WTC11 (cell line): ENCODE measurements at regions not wholly inside any gene's neighbourhood (a gene's known extent, or its start where the extent isn't known, plus 50 kb on each side); places are given as distances from the start of the nearest gene placed in this dataset.

Source experiments
- ATAC-seq: fragments of 200-7000 bp; cut with Tn5 transposase; 2 replicates; pipeline ENCODE4 v1.10.0; 2021; ENCODE audit warnings: mild to moderate bottlenecking, moderate library complexity
- CTCF ChIA-PET: fragments of 300-600 bp; sonication (Branson Sonifier 250); formaldehyde crosslinking; loops from one replicate; lab custom pipeline; 2021; ENCODE audit warnings: antibody characterized with exemption; lab: Charles Lee
- POLR2A ChIA-PET: fragments of 350-600 bp; sonication (Branson Sonifier 250); formaldehyde crosslinking; loops from one replicate; lab custom pipeline; 2021; ENCODE audit warnings: antibody characterized with exemption; lab: Charles Lee
- DNase-seq: peaks from one replicate; pipeline ENCODE4 v3.0.0; 2021; ENCODE audit warnings: low spot score
- H3K27ac Mint-ChIP-seq: 2 replicates; pipeline ENCODE4 v1.8.0; 2021; ENCODE audit warnings: mixed read lengths
- H3K27me3 Mint-ChIP-seq: 2 replicates; pipeline ENCODE4 v1.8.0; 2021; ENCODE audit warnings: low read depth, mild to moderate bottlenecking, moderate library complexity, mixed read lengths
- H3K36me3 Mint-ChIP-seq: 2 replicates; pipeline ENCODE4 v1.8.0; 2021; ENCODE audit warnings: mixed read lengths
- H3K4me1 Mint-ChIP-seq: 2 replicates; pipeline ENCODE4 v1.8.0; 2022; ENCODE audit warnings: mixed read lengths
- H3K4me3 Mint-ChIP-seq: 2 replicates; pipeline ENCODE4 v1.8.0; 2021; ENCODE audit warnings: mild to moderate bottlenecking, moderate library complexity, mixed read lengths
- H3K9me3 Mint-ChIP-seq: 2 replicates; pipeline ENCODE4 v1.8.0; 2021; ENCODE audit warnings: mixed read lengths
- ATF6 ChIP-seq: sonication (generic); formaldehyde crosslinking; IDR thresholded peaks from 2 replicates; pipeline ENCODE4 v1.8.1; 2023; ENCODE audit warnings: mild to moderate bottlenecking, missing genetic modification reagents
- CTCF ChIP-seq: fragments of 200-600 bp; IDR thresholded peaks from 2 replicates; pipeline ENCODE4 v1.8.0; 2022; ENCODE audit warnings: antibody characterized with exemption
- E2F1 ChIP-seq: sonication (generic); formaldehyde crosslinking; IDR thresholded peaks from 2 replicates; pipeline ENCODE4 v1.8.0; 2022; ENCODE audit warnings: mild to moderate bottlenecking, missing genetic modification reagents
- E2F4 ChIP-seq: sonication (generic); formaldehyde crosslinking; IDR thresholded peaks from 2 replicates; pipeline ENCODE4 v1.8.1; 2022; ENCODE audit warnings: low read depth, mild to moderate bottlenecking, moderate library complexity, missing genetic modification reagents, borderline replicate concordance
- E2F5 ChIP-seq: sonication (generic); formaldehyde crosslinking; IDR thresholded peaks from 2 replicates; pipeline ENCODE4 v1.8.1; 2022; ENCODE audit warnings: mild to moderate bottlenecking, moderate library complexity, missing genetic modification reagents
- EMX1 ChIP-seq: fragments of 250-450 bp; sonication (Bioruptor Pico); IDR thresholded peaks from 2 replicates; pipeline ENCODE4 v1.8.0; 2021; ENCODE audit warnings: mild to moderate bottlenecking
- FOXK1 ChIP-seq: sonication (generic); formaldehyde crosslinking; IDR thresholded peaks from 2 replicates; pipeline ENCODE4 v1.8.0; 2022; ENCODE audit warnings: mild to moderate bottlenecking, moderate library complexity, missing genetic modification reagents
- HMGA2 ChIP-seq: fragments of 250-450 bp; sonication (Bioruptor Pico); IDR thresholded peaks from 2 replicates; pipeline ENCODE4 v1.4.0; 2021; ENCODE audit warnings: mild to moderate bottlenecking, moderate library complexity
- MXD4 ChIP-seq: fragments of 250-450 bp; sonication (Bioruptor Pico); IDR thresholded peaks from 2 replicates; pipeline ENCODE4 v1.8.0; 2021; ENCODE audit warnings: mild to moderate bottlenecking, moderate library complexity, borderline replicate concordance
- MYBL2 ChIP-seq: sonication (generic); formaldehyde crosslinking; IDR thresholded peaks from 2 replicates; pipeline ENCODE4 v1.8.1; 2023; ENCODE audit warnings: mild to moderate bottlenecking, moderate library complexity, missing genetic modification reagents
- NFATC4 ChIP-seq: fragments of 250-450 bp; sonication (Bioruptor Pico); IDR thresholded peaks from 2 replicates; pipeline ENCODE4 v1.9.0; 2021; ENCODE audit warnings: mild to moderate bottlenecking
- NFE2L1 ChIP-seq: sonication (generic); formaldehyde crosslinking; IDR thresholded peaks from 2 replicates; pipeline ENCODE4 v1.8.1; 2023; ENCODE audit warnings: missing genetic modification reagents
- NFYB ChIP-seq: sonication (generic); formaldehyde crosslinking; conservative IDR thresholded peaks from 2 replicates; pipeline ENCODE4 v1.8.0; 2022; ENCODE audit warnings: low read depth, missing genetic modification reagents
- RELA ChIP-seq: sonication (generic); formaldehyde crosslinking; IDR thresholded peaks from 2 replicates; pipeline ENCODE4 v1.8.1; 2022; ENCODE audit warnings: missing genetic modification reagents, mild to moderate bottlenecking, borderline replicate concordance
- TEAD4 ChIP-seq: sonication (generic); formaldehyde crosslinking; IDR thresholded peaks from 2 replicates; pipeline ENCODE4 v1.8.0; 2022; ENCODE audit warnings: mild to moderate bottlenecking, missing genetic modification reagents
- TP53 ChIP-seq: sonication (generic); formaldehyde crosslinking; IDR thresholded peaks from 2 replicates; pipeline ENCODE4 v1.8.1; 2023; ENCODE audit warnings: mild to moderate bottlenecking, missing genetic modification reagents
- ZBTB21 ChIP-seq: sonication (generic); formaldehyde crosslinking; IDR thresholded peaks from 2 replicates; pipeline ENCODE4 v1.8.1; 2023; ENCODE audit warnings: mild to moderate bottlenecking, missing genetic modification reagents, borderline replicate concordance
- ZBTB43 ChIP-seq: sonication (generic); formaldehyde crosslinking; IDR thresholded peaks from 2 replicates; pipeline ENCODE4 v1.8.1; 2023; ENCODE audit warnings: mild to moderate bottlenecking, missing genetic modification reagents
- ZNF138 ChIP-seq: sonication (generic); formaldehyde crosslinking; conservative IDR thresholded peaks from 2 replicates; pipeline ENCODE4 v1.8.1; 2022; ENCODE audit warnings: mild to moderate bottlenecking, moderate library complexity, missing genetic modification reagents
- ZNF232 ChIP-seq: sonication (generic); formaldehyde crosslinking; IDR thresholded peaks from 2 replicates; pipeline ENCODE4 v1.8.0; 2022; ENCODE audit warnings: mild to moderate bottlenecking, missing genetic modification reagents
- ZNF263 ChIP-seq: sonication (generic); formaldehyde crosslinking; IDR thresholded peaks from 2 replicates; pipeline ENCODE4 v1.8.1; 2022; ENCODE audit warnings: low read depth, mild to moderate bottlenecking, moderate library complexity, missing genetic modification reagents
- ZNF671 ChIP-seq: fragments of 250-450 bp; sonication (Bioruptor Pico); IDR thresholded peaks from 2 replicates; pipeline ENCODE4 v1.8.0; 2021; ENCODE audit warnings: mild to moderate bottlenecking

GRCh38 chr2:443216-443615 is 155.3 kb upstream of the ALKAL2 start:
- ChIA-PET POLR2A (no interaction called here), CTCF (no interaction called here)
- Mint-ChIP-seq H3K36me3 (no peaks in the 10 kb centered on the region), H3K27me3 (peaks cover 4% of the 10 kb centered on the region; the same call in 1 of the 2 replicates), H3K4me1 (peaks cover 5% of the 10 kb centered on the region; the same call in 1 of the 2 replicates), H3K4me3 (no peak overlapping the region), H3K27ac (no peak overlapping the region), H3K9me3 (no peaks in the 10 kb centered on the region)
- no peak for ATAC-seq
- TF ChIP-seq E2F5 (CRISPR knock-in tag) = no peak
- no peak for TF ChIP-seq RELA (CRISPR knock-in tag)
- TF ChIP-seq ZBTB21 (CRISPR knock-in tag) = no peak
- TF ChIP-seq EMX1 (CRISPR knock-in tag) = no peak
- TF ChIP-seq NFATC4 = no peak
- no peak for TF ChIP-seq ZBTB43
- TF ChIP-seq ATF6 (CRISPR knock-in tag) = no peak
- no peak for TF ChIP-seq NFE2L1 (CRISPR knock-in tag)
- no peak for TF ChIP-seq ZNF232 (CRISPR knock-in tag)
- no peak for TF ChIP-seq TP53 (CRISPR knock-in tag)
- no peak for TF ChIP-seq FOXK1
- no peak for TF ChIP-seq E2F1 (CRISPR knock-in tag)
- TF ChIP-seq CTCF = no peak
- TF ChIP-seq TEAD4 (CRISPR knock-in tag) = no peak
- no peak for TF ChIP-seq ZNF263 (CRISPR knock-in tag)
- TF ChIP-seq ZNF138 (CRISPR knock-in tag) = no peak
- no peak for DNase-seq

- ATAC-seq (no peak), DNase-seq (no peak)
- Mint-ChIP-seq H3K4me1 (peaks cover 6% of the 10 kb centered on the region), H3K4me3 (no peak overlapping the region), H3K27ac (no peak overlapping the region), H3K27me3 (peaks cover 4% of the 10 kb centered on the region; the same call in 1 of the 2 replicates), H3K9me3 (no peaks in the 10 kb centered on the region), H3K36me3 (no peaks in the 10 kb centered on the region)
- POLR2A ChIA-PET = no interaction called here
- no peak for TF ChIP-seq NFATC4
- no peak for TF ChIP-seq NFE2L1 (CRISPR knock-in tag)
- no peak for TF ChIP-seq NFYB (CRISPR knock-in tag)
- no peak for TF ChIP-seq ZNF671 (CRISPR knock-in tag)
- TF ChIP-seq FOXK1 = no peak
- TF ChIP-seq MYBL2 (CRISPR knock-in tag) = no peak
- no peak for TF ChIP-seq HMGA2 (CRISPR knock-in tag)
- no peak for TF ChIP-seq MXD4
- TF ChIP-seq RELA (CRISPR knock-in tag) = no peak
- TF ChIP-seq E2F4 (CRISPR knock-in tag) = no peak
- CTCF ChIA-PET = no interaction called here
These were observed 153.5 kb upstream of the ALKAL2 start for GRCh38 chr2:441258-442022.
